ENCODE measurements at regions not wholly inside any gene's neighbourhood (a gene's known extent, or its start where the extent isn't known, plus 50 kb on each side); places are given as distances from the start of the nearest gene placed in this dataset.

DNA sequence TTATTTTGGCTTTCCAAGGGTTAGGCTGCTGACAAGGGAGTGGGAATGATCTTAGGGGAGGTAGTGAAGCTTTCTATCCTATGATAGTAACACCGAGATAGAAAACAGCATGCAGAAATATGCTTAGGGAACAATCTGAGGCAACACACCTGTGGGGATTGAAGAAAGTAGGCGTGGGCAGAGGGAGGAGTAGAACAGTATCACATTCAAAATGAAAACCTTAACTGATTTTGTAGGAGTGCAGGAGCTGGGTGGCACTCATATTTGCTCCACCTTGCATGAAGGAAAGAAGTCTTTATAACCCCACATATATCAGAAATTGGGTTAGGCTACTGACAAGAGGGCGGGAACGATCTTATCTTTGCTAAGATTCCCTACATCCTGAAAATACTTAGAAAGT lies 762.2 kb upstream of the CNTNAP5 start:
- FAIRE-seq: no peak

DNA sequence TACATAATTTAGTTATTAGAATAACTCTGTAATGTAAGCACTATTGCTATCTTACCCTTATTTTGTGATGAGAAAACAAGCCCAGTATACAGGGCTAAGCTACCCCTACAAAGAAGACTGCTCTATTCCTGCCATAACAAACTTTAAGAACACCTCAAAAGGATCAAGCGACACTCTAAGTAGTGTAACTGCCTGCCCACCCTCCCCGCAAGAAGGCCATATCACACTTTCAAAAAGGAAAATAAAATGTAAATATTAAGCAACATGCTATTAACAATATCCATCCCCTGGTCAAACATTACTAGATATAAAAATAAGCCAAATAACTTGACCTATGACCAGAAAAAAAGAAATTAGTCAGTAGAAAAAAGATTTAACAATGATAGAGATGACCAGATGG lies 741.7 kb upstream of the CNTNAP5 start:
- Histone ChIP-seq H3K27ac (ENCODE audit: low read depth in 2 of 2, low read length in 2 of 2) (no peak overlapping the region), H3K9me3 (ENCODE audit: control insufficient read depth in 2 of 3, insufficient read depth in 1 of 3, low read length in 3 of 3) (no peaks in the 10 kb centered on the region), H3K4me3 (ENCODE audit: low read length in 3 of 3) (no peak overlapping the region), H3K4me1 (ENCODE audit: control insufficient read depth in 2 of 3, insufficient read depth in 2 of 3, low read depth in 1 of 3, low read length in 3 of 3) (no peaks in the 10 kb centered on the region), H3K9ac (ENCODE audit: low read length in 3 of 3) (no peak overlapping the region), H3K36me3 (ENCODE audit: control insufficient read depth in 2 of 3, insufficient read depth in 3 of 3, low read length in 3 of 3) (no peaks in the 10 kb centered on the region), H3K27me3 (ENCODE audit: control insufficient read depth, insufficient read depth, low read length) (no peaks in the 10 kb centered on the region)
- FAIRE-seq: no peak
- intact Hi-C loops (cut with DNase I): no loop called here
- DNase-seq: no peak
- TF ChIP-seq, protein P1, sequence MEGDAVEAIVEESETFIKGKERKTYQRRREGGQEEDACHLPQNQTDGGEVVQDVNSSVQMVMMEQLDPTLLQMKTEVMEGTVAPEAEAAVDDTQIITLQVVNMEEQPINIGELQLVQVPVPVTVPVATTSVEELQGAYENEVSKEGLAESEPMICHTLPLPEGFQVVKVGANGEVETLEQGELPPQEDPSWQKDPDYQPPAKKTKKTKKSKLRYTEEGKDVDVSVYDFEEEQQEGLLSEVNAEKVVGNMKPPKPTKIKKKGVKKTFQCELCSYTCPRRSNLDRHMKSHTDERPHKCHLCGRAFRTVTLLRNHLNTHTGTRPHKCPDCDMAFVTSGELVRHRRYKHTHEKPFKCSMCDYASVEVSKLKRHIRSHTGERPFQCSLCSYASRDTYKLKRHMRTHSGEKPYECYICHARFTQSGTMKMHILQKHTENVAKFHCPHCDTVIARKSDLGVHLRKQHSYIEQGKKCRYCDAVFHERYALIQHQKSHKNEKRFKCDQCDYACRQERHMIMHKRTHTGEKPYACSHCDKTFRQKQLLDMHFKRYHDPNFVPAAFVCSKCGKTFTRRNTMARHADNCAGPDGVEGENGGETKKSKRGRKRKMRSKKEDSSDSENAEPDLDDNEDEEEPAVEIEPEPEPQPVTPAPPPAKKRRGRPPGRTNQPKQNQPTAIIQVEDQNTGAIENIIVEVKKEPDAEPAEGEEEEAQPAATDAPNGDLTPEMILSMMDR (IDR thresholded peaks at IDR 0.05; ENCODE audit: borderline replicate concordance, extremely low read depth, insufficient read depth): no peak

More for the DNA sequence above, 762.2 kb upstream of the CNTNAP5 start:
- TF ChIP-seq, protein P1 (IDR thresholded peaks at IDR 0.05; ENCODE audit: borderline replicate concordance, extremely low read depth, insufficient read depth): no peak
- Histone ChIP-seq H3K27me3 (ENCODE audit: control insufficient read depth, insufficient read depth, low read length) (no peaks in the 10 kb centered on the region), H3K36me3 (ENCODE audit: control insufficient read depth in 2 of 3, insufficient read depth in 3 of 3, low read length in 3 of 3) (no peaks in the 10 kb centered on the region), H3K4me3 (ENCODE audit: low read length in 3 of 3) (no peak overlapping the region), H3K9me3 (ENCODE audit: control insufficient read depth in 2 of 3, insufficient read depth in 1 of 3, low read length in 3 of 3) (no peaks in the 10 kb centered on the region), H3K9ac (ENCODE audit: low read length in 3 of 3) (no peak overlapping the region), H3K4me1 (ENCODE audit: control insufficient read depth in 2 of 3, insufficient read depth in 2 of 3, low read depth in 1 of 3, low read length in 3 of 3) (no peaks in the 10 kb centered on the region), H3K27ac (ENCODE audit: low read depth in 2 of 2, low read length in 2 of 2) (no peak overlapping the region)
- intact Hi-C loops (cut with DNase I): no loop called here
- no peak for DNase-seq

DNA sequence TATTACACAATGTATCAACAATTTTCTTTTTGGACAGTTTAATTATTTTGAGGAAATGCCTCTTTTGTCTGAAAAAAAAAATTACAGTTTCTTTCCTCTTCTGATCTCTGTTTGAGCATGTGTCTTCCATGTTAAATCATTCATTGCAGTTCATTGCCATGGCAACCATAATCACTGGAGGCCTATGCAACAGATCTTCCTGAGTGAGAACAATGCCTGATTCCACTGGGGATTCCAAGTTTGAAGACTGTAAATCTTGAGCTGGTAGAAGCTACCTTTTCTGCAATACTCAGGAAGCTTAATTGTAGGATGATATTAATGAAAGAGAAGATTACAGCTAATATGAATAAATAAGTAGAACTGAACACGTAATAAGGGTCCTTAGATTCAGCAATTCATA lies 721.4 kb upstream of the CNTNAP5 start:
- H3K27me3 ChIP-seq (ENCODE audit: control insufficient read depth, insufficient read depth, low read length): no peaks in the 10 kb centered on the region
- H3K9me3 ChIP-seq (ENCODE audit: control insufficient read depth in 2 of 3, insufficient read depth in 1 of 3, low read length in 3 of 3): no peaks in the 10 kb centered on the region
- no peaks in the 10 kb centered on the region for H3K4me1 ChIP-seq (ENCODE audit: control insufficient read depth in 2 of 3, insufficient read depth in 2 of 3, low read depth in 1 of 3, low read length in 3 of 3)
- H3K9ac ChIP-seq (ENCODE audit: low read length in 3 of 3): no peak overlapping the region
- TF ChIP-seq, protein P1 (IDR thresholded peaks at IDR 0.05; ENCODE audit: borderline replicate concordance, extremely low read depth, insufficient read depth): no peak
- H3K27ac ChIP-seq (ENCODE audit: low read depth in 2 of 2, low read length in 2 of 2): no peak overlapping the region
- no peak for DNase-seq
- no peaks in the 10 kb centered on the region for H3K36me3 ChIP-seq (ENCODE audit: control insufficient read depth in 2 of 3, insufficient read depth in 3 of 3, low read length in 3 of 3)
- no peak for FAIRE-seq
- no peak overlapping the region for H3K4me3 ChIP-seq (ENCODE audit: low read length in 3 of 3)
- intact Hi-C loops (cut with DNase I): no loop called here
